LNCaP clone FGC (cell line): ENCODE measurements at regions not wholly inside any gene's neighbourhood (a gene's known extent, or its start where the extent isn't known, plus 50 kb on each side); places are given as distances from the start of the nearest gene placed in this dataset.

Source experiments
- DNase-seq: peaks from one replicate; pipeline ENCODE4 v3.0.0-alpha.2; 2011; ENCODE audit warnings: low read depth
- H3K4me3 ChIP-seq: 2 replicates; pipeline ENCODE4 v1.5.1; 2011; ENCODE audit warnings: mild to moderate bottlenecking, low read depth, low read length, control low read depth
- TF ChIP-seq, protein P1 (sequence below): IDR thresholded peaks from 2 replicates; pipeline ENCODE4 v1.5.1; 2012; ENCODE audit warnings: mild to moderate bottlenecking; ENCODE audit not compliant: control insufficient read depth, insufficient read depth; ENCODE audit errors: extremely low read depth

DNA sequence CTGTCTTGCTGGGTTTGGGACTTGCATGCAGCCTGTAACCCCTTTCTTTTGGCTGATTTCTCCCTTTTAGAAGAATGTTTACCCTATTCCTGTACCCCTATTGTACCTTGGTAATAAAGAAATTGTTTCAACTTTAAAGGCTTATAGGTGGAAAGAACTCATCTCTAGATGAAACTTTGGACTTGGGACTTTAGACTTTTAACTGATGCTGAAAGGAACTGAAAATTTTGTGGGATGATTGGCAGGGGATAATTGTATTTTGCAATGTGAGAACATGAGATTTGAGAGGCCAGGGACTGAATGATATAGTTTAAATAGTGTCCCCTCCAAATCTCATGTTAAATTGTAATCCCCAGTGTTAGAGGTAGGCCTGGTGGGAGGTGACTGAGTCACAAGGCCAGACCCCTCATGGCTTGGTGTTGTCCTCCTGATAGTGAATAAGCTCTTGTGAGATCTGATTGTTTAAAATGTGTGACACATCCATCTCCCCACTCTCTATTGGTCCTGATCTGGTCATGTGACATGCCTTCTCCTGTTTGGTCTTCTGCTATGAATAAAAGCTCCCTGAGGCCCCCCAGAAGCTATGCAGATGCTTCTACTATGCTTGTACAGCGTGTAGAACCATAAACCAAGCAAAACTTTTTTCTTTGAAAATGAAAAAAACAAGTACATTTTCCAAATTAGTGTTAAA lies 1621.3 kb upstream of the B3GALT2 start:
- TF ChIP-seq, protein P1, sequence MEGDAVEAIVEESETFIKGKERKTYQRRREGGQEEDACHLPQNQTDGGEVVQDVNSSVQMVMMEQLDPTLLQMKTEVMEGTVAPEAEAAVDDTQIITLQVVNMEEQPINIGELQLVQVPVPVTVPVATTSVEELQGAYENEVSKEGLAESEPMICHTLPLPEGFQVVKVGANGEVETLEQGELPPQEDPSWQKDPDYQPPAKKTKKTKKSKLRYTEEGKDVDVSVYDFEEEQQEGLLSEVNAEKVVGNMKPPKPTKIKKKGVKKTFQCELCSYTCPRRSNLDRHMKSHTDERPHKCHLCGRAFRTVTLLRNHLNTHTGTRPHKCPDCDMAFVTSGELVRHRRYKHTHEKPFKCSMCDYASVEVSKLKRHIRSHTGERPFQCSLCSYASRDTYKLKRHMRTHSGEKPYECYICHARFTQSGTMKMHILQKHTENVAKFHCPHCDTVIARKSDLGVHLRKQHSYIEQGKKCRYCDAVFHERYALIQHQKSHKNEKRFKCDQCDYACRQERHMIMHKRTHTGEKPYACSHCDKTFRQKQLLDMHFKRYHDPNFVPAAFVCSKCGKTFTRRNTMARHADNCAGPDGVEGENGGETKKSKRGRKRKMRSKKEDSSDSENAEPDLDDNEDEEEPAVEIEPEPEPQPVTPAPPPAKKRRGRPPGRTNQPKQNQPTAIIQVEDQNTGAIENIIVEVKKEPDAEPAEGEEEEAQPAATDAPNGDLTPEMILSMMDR: no peak
- no peak for DNase-seq
- H3K4me3 ChIP-seq: no peak overlapping the region

DNA sequence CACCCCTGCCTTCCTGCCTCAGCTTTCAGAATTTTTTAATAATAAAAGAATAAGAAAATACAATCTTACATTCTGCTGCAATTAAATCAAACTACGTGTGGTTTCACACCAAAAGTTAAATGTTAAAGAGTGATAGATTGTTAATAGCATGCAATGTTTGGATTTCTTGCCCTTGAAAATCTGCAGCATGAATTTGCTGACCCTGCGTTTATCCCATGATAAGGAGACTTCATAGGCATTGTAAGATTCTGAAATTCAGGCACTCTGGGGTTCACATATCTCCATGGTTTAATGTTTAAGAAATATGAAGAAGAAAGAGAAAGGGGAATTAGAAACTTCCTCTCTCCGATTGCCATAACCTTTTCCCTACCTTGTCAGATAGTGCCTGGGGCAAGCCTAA lies 1616.2 kb upstream of the B3GALT2 start:
- no peak overlapping the region for H3K4me3 ChIP-seq
- TF ChIP-seq, protein P1: no peak

DNA sequence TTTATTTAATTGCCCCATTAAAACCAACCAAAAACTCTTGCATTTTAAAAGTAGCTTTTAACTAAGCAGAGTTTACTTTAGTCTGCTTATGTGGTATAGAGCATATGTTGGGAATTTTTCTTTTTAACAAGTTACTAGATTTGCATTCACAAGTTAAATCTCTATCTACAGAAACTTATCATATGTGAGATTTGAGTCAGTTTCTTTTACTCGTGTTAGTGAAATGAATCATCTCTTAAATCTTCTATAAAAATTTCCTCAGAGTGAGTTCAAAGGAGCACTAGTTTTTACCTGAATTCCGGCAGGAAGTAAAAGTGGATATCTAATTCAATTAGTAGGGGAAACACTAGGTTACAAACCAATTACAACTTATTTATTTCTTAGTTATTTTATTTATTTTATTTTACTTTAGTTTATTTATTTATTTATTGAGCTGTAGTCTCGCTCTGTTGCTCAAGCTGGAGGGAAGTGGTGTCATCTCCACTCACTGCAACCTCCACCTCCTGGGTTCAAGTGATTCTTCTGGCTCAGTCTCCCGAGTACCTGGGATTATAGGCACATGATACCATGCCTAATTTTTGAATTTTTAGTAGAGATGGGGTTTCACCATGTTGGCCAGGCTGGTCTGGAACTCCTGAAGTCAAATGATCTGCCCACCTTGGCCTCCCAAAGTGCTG lies 1609.6 kb upstream of the B3GALT2 start:
- no peak for DNase-seq
- TF ChIP-seq, protein P1: no peak
- no peak overlapping the region for H3K4me3 ChIP-seq

More for the DNA sequence above, 1616.2 kb upstream of the B3GALT2 start:
- DNase-seq: no peak

DNA sequence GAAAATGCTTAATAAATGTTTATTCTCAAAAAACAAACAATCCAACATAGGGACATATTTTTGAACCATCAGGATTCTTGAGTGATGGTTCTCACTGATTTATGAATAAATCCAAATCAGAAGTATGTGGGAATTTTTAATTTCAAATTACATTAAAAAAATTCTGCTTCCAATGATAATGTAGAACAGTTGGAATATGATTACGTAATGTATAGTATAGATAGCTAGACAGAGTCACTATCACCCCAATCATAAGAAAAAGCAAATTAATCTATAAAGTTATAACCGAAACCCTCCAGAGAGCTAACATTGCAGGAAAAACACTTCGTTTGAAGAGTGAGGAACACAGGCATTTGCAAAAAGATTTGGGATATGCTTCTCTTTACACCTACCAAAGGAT lies 1600.6 kb upstream of the B3GALT2 start:
- H3K4me3 ChIP-seq: no peak overlapping the region
- TF ChIP-seq, protein P1: no peak
- no peak for DNase-seq

DNA sequence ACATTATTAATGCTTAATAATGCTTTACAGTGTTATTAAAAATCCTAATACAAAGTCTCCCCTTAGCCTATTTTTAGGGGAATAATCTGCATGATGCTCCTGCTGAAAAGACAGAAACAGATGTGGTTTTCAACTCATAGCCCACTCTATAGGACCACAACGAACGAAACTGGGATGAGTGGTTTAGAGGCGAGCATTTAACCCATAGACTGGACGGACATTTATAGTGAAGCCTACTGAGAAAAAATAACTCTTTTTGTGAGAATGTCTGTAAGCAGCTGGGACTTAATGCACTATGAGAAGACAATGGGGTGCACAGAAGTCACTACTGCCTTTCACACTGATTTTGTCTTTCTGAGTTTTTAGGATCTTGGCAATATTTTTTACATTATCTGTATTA lies 1599.6 kb upstream of the B3GALT2 start:
- TF ChIP-seq, protein P1: no peak
- no peak overlapping the region for H3K4me3 ChIP-seq
- DNase-seq: no peak

DNA sequence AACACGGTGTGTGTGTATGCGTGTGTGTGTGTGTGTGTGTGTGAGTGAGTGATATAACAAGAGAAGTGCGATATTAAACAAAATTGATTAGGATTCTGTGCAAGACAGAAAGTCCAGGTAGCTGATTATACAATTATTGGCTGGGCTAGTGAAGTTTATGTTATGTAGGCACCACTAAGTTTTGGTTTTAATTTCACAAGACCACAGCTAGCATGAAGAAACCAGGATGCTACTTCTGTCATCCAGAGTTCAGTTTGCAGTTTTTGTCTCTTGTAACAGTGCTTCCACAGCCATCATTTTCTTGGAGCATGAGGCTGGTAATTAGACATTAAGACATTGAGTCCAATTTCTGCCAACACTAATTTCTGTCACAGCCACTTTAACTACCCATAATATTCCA lies 1590.2 kb upstream of the B3GALT2 start:
- TF ChIP-seq, protein P1: no peak
- no peak for DNase-seq
- no peak overlapping the region for H3K4me3 ChIP-seq
